HG02623 (cell line): ENCODE measurements at regions not wholly inside any gene's neighbourhood (a gene's known extent, or its start where the extent isn't known, plus 50 kb on each side); places are given as distances from the start of the nearest gene placed in this dataset.
"Not testable (repeated sequence)": the region's sequence is repeated elsewhere in the genome, so short reads cannot be mapped to it uniquely, and the experiment has no call there.

Source experiments
- ATAC-seq: cut with Tn5 transposase; IDR thresholded peaks from one replicate; pipeline ENCODE4 v1.9.1; 2021; ENCODE audit warnings: moderate library complexity; ENCODE audit not compliant: unreplicated experiment

GRCh38 chr4:60259781-60260180 is 940.3 kb upstream of the ADGRL3 start:
- ATAC-seq, result no peak

GRCh38 chr4:60266505-60266904 is 933.6 kb upstream of the ADGRL3 start:
- no peak for ATAC-seq

GRCh38 chr4:60296386-60296785 is 903.7 kb upstream of the ADGRL3 start:
- no peak for ATAC-seq

GRCh38 chr4:60313611-60314178 is 886.4 kb upstream of the ADGRL3 start:
- no peak for ATAC-seq

DNA sequence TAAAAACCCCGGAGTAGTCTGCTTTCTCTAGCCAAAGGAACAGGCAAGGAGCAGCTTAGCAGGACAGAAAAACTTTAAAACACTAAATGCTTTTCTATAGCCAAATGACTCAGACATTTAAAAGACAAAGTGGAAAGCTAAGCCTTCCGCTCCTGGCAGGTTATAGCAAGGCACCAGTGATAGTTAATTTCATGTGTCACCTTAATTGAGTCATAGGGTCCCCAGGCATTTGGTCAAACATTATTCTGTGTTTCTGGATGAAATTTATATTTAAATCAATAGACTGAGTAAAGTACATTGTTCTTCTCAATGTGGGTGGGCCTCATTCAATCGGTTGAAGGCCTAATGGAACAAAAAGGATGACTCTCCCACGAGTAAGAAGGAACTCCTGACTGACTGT is 885.7 kb upstream of the ADGRL3 start:
- no peak for ATAC-seq

- no peak for ATAC-seq
These were observed 884.5 kb upstream of the ADGRL3 start for GRCh38 chr4:60315586-60315985.

- ATAC-seq, result no peak
These were observed 873.4 kb upstream of the ADGRL3 start for GRCh38 chr4:60326735-60327134.

DNA sequence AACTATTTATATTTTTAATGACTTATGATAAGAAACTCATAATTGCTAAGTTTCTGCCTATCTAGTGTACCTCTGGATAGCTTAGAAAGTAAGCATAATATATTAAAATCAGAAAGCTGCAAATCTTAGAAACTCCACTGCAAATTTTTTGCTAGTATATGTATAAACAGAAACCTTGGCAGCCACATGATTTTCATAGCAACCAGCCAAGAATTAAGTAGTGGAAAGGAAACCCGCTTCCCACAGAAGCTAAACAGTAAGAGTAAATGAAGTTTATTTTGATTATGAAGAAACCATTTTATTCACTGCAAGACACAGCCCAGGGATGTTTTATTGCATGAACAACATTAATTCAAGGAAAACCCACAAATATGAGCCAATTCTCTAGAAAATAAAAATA is 872.5 kb upstream of the ADGRL3 start:
- no peak for ATAC-seq

DNA sequence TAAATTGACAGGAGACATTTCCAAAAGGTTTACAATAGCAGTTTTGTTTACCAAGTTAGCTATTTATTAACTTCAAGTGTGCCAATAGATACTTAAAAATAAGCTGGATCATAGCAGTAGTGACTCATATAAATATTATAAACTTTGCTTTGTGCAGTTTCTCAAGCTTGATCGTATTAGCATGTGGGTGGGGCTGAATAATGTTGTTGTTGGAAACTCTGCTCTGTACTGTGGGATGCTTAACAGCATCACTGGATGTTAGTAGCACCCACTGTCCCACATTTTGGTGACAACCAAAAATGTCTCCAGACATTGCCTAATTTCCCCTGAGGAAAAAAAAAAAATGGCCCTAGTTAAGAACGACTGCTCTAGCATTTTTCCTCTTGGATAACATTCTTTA is 855.2 kb upstream of the ADGRL3 start:
- ATAC-seq, result no peak

DNA sequence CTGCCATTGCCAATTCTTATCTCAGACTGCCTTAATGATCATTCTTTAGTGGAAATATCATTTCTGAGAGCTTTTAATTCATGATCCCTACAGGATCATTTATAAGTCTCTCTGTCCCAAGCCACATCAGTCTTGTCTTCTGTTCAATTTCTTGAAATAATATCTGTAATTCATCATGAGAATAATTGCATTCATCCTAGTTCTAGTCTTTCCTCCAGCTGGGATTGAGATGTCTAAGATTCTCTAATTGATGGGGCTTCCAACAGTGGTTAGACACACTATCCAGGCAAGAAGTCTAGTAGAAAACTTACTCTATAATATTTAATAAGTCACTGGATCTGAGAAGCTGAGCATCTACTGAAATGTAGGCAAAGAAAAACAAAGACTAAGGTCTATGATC is 854.7 kb upstream of the ADGRL3 start:
- no peak for ATAC-seq

GRCh38 chr4:60359746-60360367 is 840.3 kb upstream of the ADGRL3 start:
- ATAC-seq, result no peak

- no peak for ATAC-seq
These were observed 835.0 kb upstream of the ADGRL3 start for GRCh38 chr4:60365176-60365575.

DNA sequence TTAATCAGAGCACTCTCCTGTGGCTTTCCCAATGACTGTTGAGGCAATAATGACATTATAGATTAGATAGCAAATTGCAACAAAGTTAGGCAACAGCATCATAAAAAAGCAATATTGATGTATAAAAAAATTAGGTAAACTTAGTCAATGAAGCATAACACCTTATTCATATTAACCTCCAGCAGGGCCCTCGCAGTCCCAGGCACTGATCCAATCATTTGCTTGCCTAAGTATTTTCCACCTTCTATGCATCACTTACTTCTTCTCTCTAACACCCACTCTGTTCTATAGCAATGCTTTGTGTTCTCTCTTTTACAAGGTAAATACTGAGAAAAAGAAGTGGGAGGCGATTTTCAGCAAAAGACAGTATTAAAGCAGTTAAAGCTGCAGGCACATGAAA is 833.5 kb upstream of the ADGRL3 start:
- ATAC-seq, result no peak

GRCh38 chr4:60368986-60369385 is 831.1 kb upstream of the ADGRL3 start:
- no peak for ATAC-seq

DNA sequence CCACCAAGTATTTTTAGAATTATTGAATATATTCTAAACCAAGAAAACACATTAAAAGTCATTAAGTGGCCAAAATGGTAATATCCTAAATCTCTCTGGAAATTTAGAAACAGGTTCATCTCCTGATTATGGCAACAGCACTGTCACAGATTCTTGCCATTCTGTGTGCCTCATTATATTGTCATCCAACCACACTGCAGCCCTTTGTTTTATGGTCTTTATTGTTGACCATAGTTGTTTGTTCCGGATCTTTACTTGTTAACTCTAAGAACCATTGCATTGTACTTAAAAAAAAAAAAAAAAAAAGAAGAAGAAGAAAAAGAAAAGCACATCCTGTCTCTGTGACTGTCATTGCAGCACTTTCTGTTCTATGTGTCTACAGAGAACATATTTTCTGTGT is 822.1 kb upstream of the ADGRL3 start:
- ATAC-seq, result no peak

DNA sequence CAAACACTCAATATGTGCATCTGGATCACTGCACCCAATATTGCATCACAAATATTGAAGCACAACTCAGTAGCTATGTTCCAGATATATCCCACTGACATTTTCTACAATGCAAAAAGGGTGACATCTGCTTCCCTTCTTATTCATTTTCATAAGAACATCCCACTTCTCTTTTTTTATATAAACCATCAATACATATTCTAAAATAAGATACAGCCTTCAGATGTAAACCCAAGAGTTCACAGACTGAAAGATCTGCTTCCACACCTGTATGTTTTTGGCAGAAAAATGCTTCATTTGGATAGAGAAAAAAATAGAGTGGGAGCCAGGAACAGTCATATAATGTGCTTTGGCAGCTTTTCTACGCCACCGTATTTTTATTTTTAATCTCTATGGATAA is 815.6 kb upstream of the ADGRL3 start:
- ATAC-seq, result no peak

GRCh38 chr4:60389633-60390032 is 810.5 kb upstream of the ADGRL3 start:
- ATAC-seq, result no peak

DNA sequence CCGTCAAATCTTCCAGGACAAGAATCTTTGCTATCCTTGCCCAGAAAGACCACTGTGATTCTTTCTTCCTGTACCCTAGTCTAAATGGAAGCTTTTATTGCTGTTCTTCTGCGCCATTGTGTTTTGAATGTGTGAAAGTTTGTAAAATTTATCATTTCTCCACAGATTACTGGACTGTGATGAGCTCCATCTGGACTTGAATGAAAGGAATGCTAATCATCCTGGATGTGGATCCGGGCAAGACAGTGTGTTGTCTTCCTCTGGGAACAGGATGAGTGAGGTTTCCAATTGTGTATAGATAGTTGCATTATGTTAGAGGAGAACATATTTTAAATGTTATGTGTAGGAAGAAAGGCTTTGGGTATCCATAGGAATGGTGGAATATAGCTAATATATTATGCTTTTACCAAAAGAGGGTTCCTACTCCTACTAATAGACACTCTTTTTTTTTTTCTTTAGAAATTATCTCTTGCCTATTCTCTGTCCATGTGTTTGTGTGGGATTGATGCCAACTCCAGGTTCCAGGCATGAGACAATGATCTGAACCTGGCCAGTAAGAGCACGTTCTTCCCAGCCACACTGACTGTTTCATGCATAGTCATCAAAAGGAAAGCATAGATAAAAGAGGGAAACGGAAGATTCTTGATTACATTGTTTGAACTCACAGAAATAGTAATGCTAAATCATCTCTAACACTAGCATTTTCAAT is 803.6 kb upstream of the ADGRL3 start:
- ATAC-seq, result no peak

DNA sequence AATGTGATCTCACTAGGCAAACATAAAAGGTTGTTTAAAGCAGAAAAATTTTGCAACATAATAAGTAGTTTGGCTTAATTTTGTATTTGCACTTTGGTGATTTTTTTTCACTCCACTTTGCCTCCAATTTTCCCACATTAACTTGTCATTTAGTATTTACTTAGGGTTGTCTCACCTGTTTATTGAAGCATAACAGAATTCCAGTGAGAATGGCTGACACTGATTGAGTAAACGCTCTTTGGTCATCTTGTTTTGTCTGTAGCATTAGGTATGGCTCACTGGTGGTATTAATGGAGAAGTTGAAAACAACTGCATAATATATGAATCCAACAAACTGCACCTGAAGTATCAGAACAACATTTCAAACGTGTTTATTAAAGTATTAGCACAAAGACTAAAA is 799.5 kb upstream of the ADGRL3 start:
- no peak for ATAC-seq

DNA sequence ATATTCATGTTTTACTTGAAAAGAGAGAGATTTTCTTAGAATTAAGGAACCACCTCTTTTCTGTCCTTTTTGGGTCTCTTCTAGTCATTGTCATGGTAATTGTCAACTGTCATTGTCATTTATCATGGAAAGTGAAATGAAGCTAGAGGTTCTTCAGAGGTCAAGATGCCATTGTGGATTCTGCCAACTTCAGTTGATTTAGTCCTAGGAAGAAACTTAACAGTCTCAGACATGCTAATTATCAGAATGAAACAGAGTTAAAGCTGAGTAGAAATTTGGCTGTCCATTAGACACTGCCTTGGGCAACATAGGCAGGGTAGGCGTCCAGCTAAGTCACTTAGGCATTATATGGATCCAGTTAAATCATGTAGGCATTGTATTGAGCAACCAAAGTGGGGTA is 796.1 kb upstream of the ADGRL3 start:
- no peak for ATAC-seq

DNA sequence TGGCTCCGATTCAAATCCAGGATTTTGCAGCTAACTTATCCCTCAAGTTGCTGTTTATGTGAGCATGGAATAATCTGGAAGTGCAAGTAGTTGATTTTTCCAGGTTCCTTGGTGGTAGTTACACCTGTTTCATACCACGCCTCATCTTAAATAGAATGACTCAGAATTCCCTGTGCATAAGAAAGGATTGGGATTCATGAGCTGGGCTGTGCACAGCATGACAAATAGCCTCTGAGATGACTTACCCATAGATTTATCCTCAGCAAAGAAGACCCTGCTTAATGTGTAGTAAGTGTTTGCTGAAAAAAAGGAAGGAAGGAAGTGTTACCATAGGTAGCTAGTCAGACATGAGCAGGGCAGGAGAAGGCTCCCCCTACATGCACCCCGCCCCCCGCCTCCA is 777.7 kb upstream of the ADGRL3 start:
- ATAC-seq, result no peak

GRCh38 chr4:60423573-60424184 is 776.4 kb upstream of the ADGRL3 start:
- not testable (repeated sequence) for ATAC-seq
